ENCODE measurements at regions not wholly inside any gene's neighbourhood (a gene's known extent, or its start where the extent isn't known, plus 50 kb on each side); places are given as distances from the start of the nearest gene placed in this dataset.

GRCh38 chr6:144696610-144697368 lies 411.7 kb downstream of the UTRN start:
- no peak for DNase-seq

GRCh38 chr6:144697369-144697760 lies 412.2 kb downstream of the UTRN start:
- DNase-seq, result no peak

GRCh38 chr6:144697801-144698200 lies 412.7 kb downstream of the UTRN start:
- no peak for DNase-seq

- DNase-seq, result no peak
These were observed 417.6 kb downstream of the UTRN start for GRCh38 chr6:144702781-144703180.

- no peak for DNase-seq
These were observed 425.1 kb downstream of the UTRN start for GRCh38 chr6:144710207-144710606.

- no peak for DNase-seq
These were observed 426.5 kb downstream of the UTRN start for GRCh38 chr6:144711661-144712060.

- DNase-seq, result no peak
These were observed 427.4 kb downstream of the UTRN start for GRCh38 chr6:144712541-144712940.

- DNase-seq, result no peak
These were observed 429.0 kb downstream of the UTRN start for GRCh38 chr6:144714021-144714712.

- DNase-seq, result no peak
These were observed 430.2 kb downstream of the UTRN start for GRCh38 chr6:144715344-144715743.

GRCh38 chr6:144718431-144718830 lies 433.3 kb downstream of the UTRN start:
- no peak for DNase-seq

GRCh38 chr6:144721232-144721631 lies 436.1 kb downstream of the UTRN start:
- no peak for DNase-seq

- no peak for DNase-seq
These were observed 437.1 kb downstream of the UTRN start for GRCh38 chr6:144722154-144722737.

GRCh38 chr6:144722925-144723324 lies 437.8 kb downstream of the UTRN start:
- no peak for DNase-seq

- DNase-seq, result no peak
These were observed 438.3 kb downstream of the UTRN start for GRCh38 chr6:144723431-144723830.

- no peak for DNase-seq
These were observed 439.7 kb downstream of the UTRN start for GRCh38 chr6:144724818-144725217.

GRCh38 chr6:144725736-144726522 lies 440.8 kb downstream of the UTRN start:
- DNase-seq, result no peak

- DNase-seq, result no peak
These were observed 443.7 kb downstream of the UTRN start for GRCh38 chr6:144728804-144729203.

GRCh38 chr6:144729502-144729901 lies 444.4 kb downstream of the UTRN start:
- DNase-seq, result no peak

GRCh38 chr6:144730088-144730645 lies 445.0 kb downstream of the UTRN start:
- DNase-seq, result no peak

- DNase-seq, result no peak
These were observed 446.1 kb downstream of the UTRN start for GRCh38 chr6:144731229-144731628.

- DNase-seq, result no peak
These were observed 451.6 kb downstream of the UTRN start for GRCh38 chr6:144736763-144737162.

- no peak for DNase-seq
These were observed 452.9 kb downstream of the UTRN start for GRCh38 chr6:144737998-144738397.

- DNase-seq, result no peak
These were observed 454.7 kb downstream of the UTRN start for GRCh38 chr6:144739873-144740272.
